IMR-90 (cell line): ENCODE measurements at regions not wholly inside any gene's neighbourhood (a gene's known extent, or its start where the extent isn't known, plus 50 kb on each side); places are given as distances from the start of the nearest gene placed in this dataset.

Experiments used
- ATAC-seq: fragments of 200-7000 bp; cut with Tn5 transposase; 2 replicates; pipeline ENCODE4 v1.9.1; 2020; ENCODE audit warnings: low read depth, mild to moderate bottlenecking, moderate library complexity
- BruUV-seq: library from RNA; stranded (reverse); fragments of 400-500 nt; replicated peaks from 2 replicates; lab custom pipeline; 2021; lab: Mats Ljungman, UMichigan
- CTCF ChIA-PET: fragments of 300-600 bp; formaldehyde crosslinking; extraction: SDS; loops from one replicate; lab custom pipeline; 2021; ENCODE audit warnings: antibody characterized with exemption; lab: Yijun Ruan, JAX
- POLR2A ChIA-PET: fragments of 300-600 bp; sonication (Branson Sonifier 250); formaldehyde crosslinking; loops from one replicate; lab custom pipeline; 2022; ENCODE audit warnings: antibody characterized with exemption; ENCODE audit not compliant: unreplicated experiment; lab: Charles Lee
- DNase-seq: peaks from one replicate; pipeline ENCODE4 v3.0.0; 2013
- H2AFZ ChIP-seq: replicated peaks from 2 replicates; pipeline ENCODE3; 2013; ENCODE audit warnings: low read length, mild to moderate bottlenecking; ENCODE audit not compliant: poor library complexity
- H2AK5ac ChIP-seq: 2 replicates; pipeline ENCODE4 v1.6.1; 2013; ENCODE audit warnings: low read depth, low read length, inconsistent platforms
- H2AK9ac ChIP-seq: replicated peaks from 2 replicates; pipeline ENCODE3; 2013; ENCODE audit warnings: mild to moderate bottlenecking, low read depth, low read length, moderate library complexity; ENCODE audit not compliant: poor library complexity
- H2BK120ac ChIP-seq: 2 replicates; pipeline ENCODE4 v1.6.1; 2013; ENCODE audit warnings: low read depth, low read length, inconsistent platforms
- H2BK15ac ChIP-seq: 3 replicates; pipeline ENCODE4 v1.6.1; 2013; ENCODE audit warnings: low read depth, low read length, inconsistent platforms
- H2BK20ac ChIP-seq: 2 replicates; pipeline ENCODE4 v1.6.1; 2013; ENCODE audit warnings: low read depth, mild to moderate bottlenecking, inconsistent platforms, low read length, moderate library complexity
- H2BK5ac ChIP-seq: 2 replicates; pipeline ENCODE4 v1.6.1; 2013; ENCODE audit warnings: mild to moderate bottlenecking, low read depth, low read length, inconsistent platforms; ENCODE audit not compliant: poor library complexity, severe bottlenecking
- H3K14ac ChIP-seq: replicated peaks from 2 replicates; pipeline ENCODE4 v1.6.1; 2013; ENCODE audit warnings: low read depth, low read length, inconsistent platforms
- H3K18ac ChIP-seq: 2 replicates; pipeline ENCODE4 v1.6.1; 2013; ENCODE audit warnings: low read depth, low read length, control low read depth
- H3K23ac ChIP-seq: 2 replicates; pipeline ENCODE4 v1.6.1; 2013; ENCODE audit warnings: low read depth, low read length, inconsistent platforms
- H3K27ac ChIP-seq: 2 replicates; pipeline ENCODE4 v1.5.1; 2013; ENCODE audit warnings: mild to moderate bottlenecking, control low read depth, low read length; ENCODE audit not compliant: insufficient read depth
- H3K27me3 ChIP-seq: 2 replicates; pipeline ENCODE4 v1.6.1; 2013; ENCODE audit warnings: low read length; ENCODE audit not compliant: control insufficient read depth, insufficient read depth
- H3K36me3 ChIP-seq: 2 replicates; pipeline ENCODE4 v1.6.1; 2013; ENCODE audit warnings: low read length, mixed read lengths; ENCODE audit not compliant: control insufficient read depth, insufficient read depth
- H3K4ac ChIP-seq: 2 replicates; pipeline ENCODE4 v1.6.1; 2013; ENCODE audit warnings: low read depth, low read length, inconsistent platforms
- H3K4me1 ChIP-seq: 2 replicates; pipeline ENCODE4 v1.6.1; 2013; ENCODE audit warnings: low read length, mixed read lengths; ENCODE audit not compliant: control insufficient read depth, insufficient read depth
- H3K4me2 ChIP-seq: 2 replicates; pipeline ENCODE4 v1.6.1; 2013; ENCODE audit warnings: low read depth, mild to moderate bottlenecking, control low read depth, low read length, moderate library complexity
- H3K4me3 ChIP-seq: 2 replicates; pipeline ENCODE4 v1.5.1; 2013; ENCODE audit warnings: low read depth, mild to moderate bottlenecking, control low read depth, low read length, moderate library complexity; ENCODE audit not compliant: insufficient read depth
- H3K56ac ChIP-seq: 2 replicates; pipeline ENCODE4 v1.6.1; 2013; ENCODE audit warnings: low read length, inconsistent platforms; ENCODE audit not compliant: insufficient read depth; ENCODE audit errors: extremely low read depth
- H3K79me1 ChIP-seq, 2 experiments: 2 replicates each; pipeline ENCODE4 v1.6.1; 2013; ENCODE audit warnings: low read length in 2 of 2, inconsistent platforms in 1 of 2, low read depth in 1 of 2
- H3K9ac ChIP-seq: 2 replicates; pipeline ENCODE4 v1.6.1; 2013; ENCODE audit warnings: low read depth, low read length, control low read depth
- H3K9me1 ChIP-seq: 2 replicates; pipeline ENCODE4 v1.6.1; 2013; ENCODE audit warnings: low read length, inconsistent platforms; ENCODE audit not compliant: insufficient read depth
- H3K9me3 ChIP-seq: 2 replicates; pipeline ENCODE4 v1.6.1; 2013; ENCODE audit warnings: low read length; ENCODE audit not compliant: control insufficient read depth, insufficient read depth
- H4K20me1 ChIP-seq: 2 replicates; pipeline ENCODE4 v1.6.1; 2013; ENCODE audit warnings: low read length, inconsistent platforms; ENCODE audit not compliant: insufficient read depth
- H4K5ac ChIP-seq: 2 replicates; pipeline ENCODE4 v1.6.1; 2013; ENCODE audit warnings: mild to moderate bottlenecking, low read depth, low read length, control low read depth
- H4K8ac ChIP-seq, 2 experiments: 2 replicates each; pipeline ENCODE4 v1.6.1; 2013; ENCODE audit warnings: low read depth in 2 of 2, low read length in 2 of 2, control low read depth in 1 of 2, inconsistent platforms in 1 of 2
- H4K91ac ChIP-seq: 2 replicates; pipeline ENCODE4 v1.6.1; 2013; ENCODE audit warnings: low read depth, low read length, inconsistent platforms; ENCODE audit not compliant: insufficient read depth
- MAFK ChIP-seq: IDR thresholded peaks from 2 replicates; pipeline ENCODE4 v1.6.1; 2012; ENCODE audit warnings: low read depth, low read length, improper control_type of control experiment
- MAZ ChIP-seq: IDR thresholded peaks from 2 replicates; pipeline ENCODE4 v1.6.1; 2012; ENCODE audit warnings: low read depth, mild to moderate bottlenecking, low read length, improper control_type of control experiment, moderate library complexity, borderline replicate concordance
- MXI1 ChIP-seq: IDR thresholded peaks from 2 replicates; pipeline ENCODE4 v1.6.1; 2012; ENCODE audit warnings: low read depth, mild to moderate bottlenecking, low read length, moderate library complexity, borderline replicate concordance
- POLR2A ChIP-seq: IDR thresholded peaks from 2 replicates; pipeline ENCODE4 v1.6.1; 2012; ENCODE audit warnings: mild to moderate bottlenecking, low read depth, low read length
- RAD21 ChIP-seq: IDR thresholded peaks from 2 replicates; pipeline ENCODE4 v1.6.1; 2012; ENCODE audit warnings: low read length, improper control_type of control experiment
- SMC3 ChIP-seq: fragments of 150-350 bp; IDR thresholded peaks from 2 replicates; pipeline ENCODE4 v1.6.1; 2016; ENCODE audit warnings: low read depth, mild to moderate bottlenecking, antibody characterized with exemption, low read length, moderate library complexity
- WGBS, 2 experiments: methylation state at CpG; one replicate each; pipeline versions ENCODE4 v1.1.5 to v1.1.7; 2013; ENCODE audit warnings: missing lambda C conversion rate in 2 of 2; ENCODE audit not compliant: insufficient read length in 1 of 2; ENCODE audit errors: extremely low coverage in 2 of 2; 5-methylcytosine and 5-hydroxymethylcytosine counted together
- dilution Hi-C: fragments of 300-500 bp; cut with HindIII; formaldehyde crosslinking; loops from one replicate; pipeline ENCODE4 v1.14.3; 2018; ENCODE audit warnings: low sequenced_read_pairs; ENCODE audit not compliant: unreplicated experiment
- in situ Hi-C: fragments of 300-500 bp; cut with MboI; formaldehyde crosslinking; loops from 3 replicates; pipeline ENCODE4 v1.14.3; 2019; ENCODE audit warnings: low sequenced_read_pairs, inconsistent platforms, mixed read lengths
- intact Hi-C: fragments of 100-400 bp; cut with micrococcal nuclease; formaldehyde crosslinking; loops from 2 replicates; pipeline ENCODE4 v1.10.0; 2022
- TF ChIP-seq, protein P1 (sequence below): fragments of 150-350 bp; IDR thresholded peaks from 2 replicates; pipeline ENCODE4 v1.6.1; 2017; ENCODE audit warnings: mild to moderate bottlenecking, antibody characterized with exemption, low read length, low read depth

DNA sequence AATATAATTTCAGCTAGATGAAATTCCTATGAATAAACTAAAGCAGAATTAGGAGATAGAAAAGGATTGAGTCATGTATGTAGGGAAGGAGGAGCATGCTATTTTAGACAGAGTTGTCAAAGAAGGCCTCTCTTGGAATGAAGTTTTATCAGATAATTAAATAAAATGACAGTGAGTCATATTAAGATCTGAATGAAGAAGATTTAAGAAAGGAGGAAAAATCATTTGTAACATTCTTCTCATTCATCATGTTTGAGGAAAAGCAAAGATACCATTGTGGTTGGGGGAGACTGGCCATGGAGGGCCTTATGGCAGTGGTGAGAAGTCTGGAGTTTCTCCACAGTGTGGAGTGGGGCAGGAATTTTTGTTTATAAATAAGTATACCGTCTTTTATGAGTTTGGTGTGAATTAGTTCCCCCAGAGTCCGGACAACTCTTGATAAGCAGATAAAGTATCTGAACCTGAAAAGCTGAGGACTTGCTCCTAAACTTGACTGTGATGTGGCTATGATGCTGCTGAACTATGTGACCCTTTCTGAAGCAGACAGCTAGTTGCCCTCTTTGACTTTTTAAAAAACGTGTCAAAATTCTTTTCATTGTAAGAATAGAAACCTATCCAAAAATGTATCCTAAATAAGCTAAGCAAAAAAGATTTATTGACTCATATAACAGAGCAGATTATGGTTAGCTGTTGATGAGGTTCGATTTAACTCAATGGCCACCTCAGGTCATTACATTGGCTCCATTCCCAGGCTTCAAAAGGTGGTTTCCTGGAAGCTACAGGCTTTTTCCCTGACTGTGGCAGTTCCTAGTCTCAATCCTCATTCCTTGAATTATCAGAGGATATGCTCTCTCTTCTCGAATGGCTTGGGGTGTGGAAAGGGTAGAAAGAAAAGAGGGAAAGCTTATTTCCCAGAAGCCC lies 90.8 kb downstream of the LHX9 start:
- dilution Hi-C loops (no loop called here), intact Hi-C loops (no loop called here), in situ Hi-C loops (no loop called here)
- H3K79me1 ChIP-seq: no peaks in the 10 kb centered on the region
- no peak overlapping the region for H3K4me2 ChIP-seq
- H2AFZ ChIP-seq: no peak overlapping the region
- ChIA-PET POLR2A (no interaction called here), CTCF (interaction anchor here (1.4 kb wide), 1 partner anchor 9 kb away, joined by 3 read pairs; no protein-coding TSS in a partner anchor)
- H4K91ac ChIP-seq: no peak overlapping the region
- no peak overlapping the region for H2BK5ac ChIP-seq
- no TSS peak for BruUV-seq
- H3K9me3 ChIP-seq: peaks cover 2% of the 10 kb centered on the region; the same call in 1 of the 2 replicates
- no peak overlapping the region for H3K27ac ChIP-seq
- H3K18ac ChIP-seq: no peak overlapping the region
- H3K36me3 ChIP-seq: no peaks in the 10 kb centered on the region
- no peak overlapping the region for H3K4me3 ChIP-seq
- H3K9ac ChIP-seq: no peak overlapping the region
- H4K5ac ChIP-seq: no peak overlapping the region
- H3K27me3 ChIP-seq: no peaks in the 10 kb centered on the region
- DNase-seq: peak; percentile 7
- H3K9me1 ChIP-seq: no peaks in the 10 kb centered on the region
- no peak overlapping the region for H3K14ac ChIP-seq
- H3K4me1 ChIP-seq: no peaks in the 10 kb centered on the region
- no peak overlapping the region for H2BK20ac ChIP-seq
- H3K23ac ChIP-seq: no peak overlapping the region
- TF ChIP-seq, protein P1, sequence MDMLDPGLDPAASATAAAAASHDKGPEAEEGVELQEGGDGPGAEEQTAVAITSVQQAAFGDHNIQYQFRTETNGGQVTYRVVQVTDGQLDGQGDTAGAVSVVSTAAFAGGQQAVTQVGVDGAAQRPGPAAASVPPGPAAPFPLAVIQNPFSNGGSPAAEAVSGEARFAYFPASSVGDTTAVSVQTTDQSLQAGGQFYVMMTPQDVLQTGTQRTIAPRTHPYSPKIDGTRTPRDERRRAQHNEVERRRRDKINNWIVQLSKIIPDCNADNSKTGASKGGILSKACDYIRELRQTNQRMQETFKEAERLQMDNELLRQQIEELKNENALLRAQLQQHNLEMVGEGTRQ: no peak
- TF ChIP-seq MAZ (no peak), RAD21 (no peak), SMC3 (no peak), POLR2A (no peak), MAFK (no peak), MXI1 (no peak)
- H2BK15ac ChIP-seq: no peak overlapping the region
- no CpG with 5 or more reads among the region's 5 CpGs for WGBS, 2 experiments
- no peak overlapping the region for H4K8ac ChIP-seq
- no peaks in the 10 kb centered on the region for H4K20me1 ChIP-seq
- no peak overlapping the region for H2BK120ac ChIP-seq
- no peak overlapping the region for H3K56ac ChIP-seq
- no peak overlapping the region for H3K4ac ChIP-seq
- no peak overlapping the region for H2AK9ac ChIP-seq
- H2AK5ac ChIP-seq: no peak overlapping the region
- peak; percentile 24; the same call in 1 of the 2 replicates for ATAC-seq
